ENCODE measurements at regions not wholly inside any gene's neighbourhood (a gene's known extent, or its start where the extent isn't known, plus 50 kb on each side); places are given as distances from the start of the nearest gene placed in this dataset.
"Not testable (repeated sequence)": the region's sequence is repeated elsewhere in the genome, so short reads cannot be mapped to it uniquely, and the experiment has no call there.

DNA sequence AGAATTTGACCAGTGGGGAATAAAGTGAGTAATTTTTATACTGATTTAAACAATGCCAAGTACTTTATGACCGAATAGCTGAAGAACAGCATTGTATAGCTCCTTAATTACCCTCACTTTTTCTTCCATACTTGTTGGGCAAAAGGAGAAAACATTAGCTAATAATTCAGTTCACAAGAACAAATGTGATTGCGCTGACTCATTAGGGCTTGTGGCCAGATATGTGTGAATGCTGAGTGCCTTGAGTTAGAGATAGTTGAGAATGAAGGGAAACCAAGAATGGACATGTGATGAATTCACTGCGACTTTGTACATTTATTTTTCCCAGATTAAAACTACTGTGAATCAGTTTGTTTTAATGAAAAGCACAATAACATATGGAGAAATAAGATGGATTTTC is 669.4 kb downstream of the TFAP2A start:
- intact Hi-C loops (cut with micrococcal nuclease) = no loop called here
- H3K9me3 Mint-ChIP-seq = peaks cover 7% of the 10 kb centered on the region
- no peaks in the 10 kb centered on the region for H3K27me3 Mint-ChIP-seq
- CTCF ChIA-PET = no interaction called here
- H3K36me3 Mint-ChIP-seq = no peaks in the 10 kb centered on the region
- H3K4me1 Mint-ChIP-seq (ENCODE audit: low read depth) = no peaks in the 10 kb centered on the region
- H3K27ac Mint-ChIP-seq = no peak overlapping the region
- POLR2A ChIA-PET = no interaction called here
- DNase-seq = no peak
- no peak overlapping the region for H3K4me3 Mint-ChIP-seq

DNA sequence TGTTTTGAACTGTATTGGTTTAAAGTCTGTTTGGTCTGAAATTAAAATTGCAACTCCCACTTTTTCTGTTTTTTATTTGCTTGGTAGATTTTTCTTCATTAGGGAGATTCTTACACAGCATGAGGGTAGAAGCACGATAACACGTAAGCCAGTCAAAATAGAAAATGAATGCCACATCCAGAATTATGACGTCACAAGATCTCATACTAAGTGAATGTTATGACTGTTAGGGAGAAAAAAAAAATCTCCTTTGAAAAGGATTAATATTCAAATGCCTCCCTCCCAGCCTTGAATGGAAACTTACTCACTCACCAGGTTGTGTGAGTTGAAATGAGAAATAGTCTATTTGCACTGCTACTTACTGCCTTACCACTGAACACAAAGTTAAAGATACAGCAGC is 670.8 kb downstream of the TFAP2A start:
- DNase-seq = no peak
- ChIA-PET POLR2A (no interaction called here), CTCF (no interaction called here)
- Mint-ChIP-seq H3K27me3 (no peaks in the 10 kb centered on the region), H3K9me3 (peaks cover 7% of the 10 kb centered on the region), H3K4me3 (no peak overlapping the region), H3K27ac (no peak overlapping the region), H3K36me3 (no peaks in the 10 kb centered on the region), H3K4me1 (ENCODE audit: low read depth) (no peaks in the 10 kb centered on the region)
- intact Hi-C loops (cut with micrococcal nuclease) = no loop called here

- peaks cover 5% of the 10 kb centered on the region for H3K9me3 Mint-ChIP-seq
- H3K36me3 Mint-ChIP-seq = no peaks in the 10 kb centered on the region
- ChIA-PET POLR2A (no interaction called here), CTCF (no interaction called here)
- intact Hi-C loops (cut with micrococcal nuclease) = no loop called here
- no peak for DNase-seq
- H3K27me3 Mint-ChIP-seq = no peaks in the 10 kb centered on the region
- H3K27ac Mint-ChIP-seq = no peak overlapping the region
- H3K4me3 Mint-ChIP-seq = no peak overlapping the region
- H3K4me1 Mint-ChIP-seq (ENCODE audit: low read depth) = no peaks in the 10 kb centered on the region
Measured at GRCh38 chr6:9732056-9732455, 682.8 kb downstream of the TFAP2A start.

DNA sequence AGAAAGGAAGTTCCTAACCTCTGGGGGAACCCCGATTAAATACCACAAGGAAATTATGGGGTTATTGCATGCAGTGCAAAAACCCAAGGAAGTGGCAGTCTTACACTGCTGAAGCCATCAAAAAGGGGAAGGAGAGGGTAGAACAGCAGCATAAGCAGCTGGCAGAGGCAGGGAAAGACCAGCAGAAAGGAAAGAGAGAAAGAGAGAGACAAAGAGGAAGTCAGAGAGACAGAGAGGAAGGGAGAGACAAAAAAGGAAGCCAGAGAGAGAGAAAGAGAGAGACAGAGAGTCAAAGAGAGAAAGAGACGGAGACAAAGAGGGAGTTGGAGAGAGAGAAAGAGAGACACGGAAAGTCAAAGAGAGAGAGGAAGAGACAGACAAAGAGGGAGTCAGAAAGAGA is 689.1 kb downstream of the TFAP2A start:
- H3K9me3 Mint-ChIP-seq; DNase-seq; H3K36me3 Mint-ChIP-seq; H3K27me3 Mint-ChIP-seq; H3K27ac Mint-ChIP-seq; CTCF ChIA-PET; H3K4me3 Mint-ChIP-seq; POLR2A ChIA-PET; H3K4me1 Mint-ChIP-seq (ENCODE audit: low read depth); intact Hi-C loops (cut with micrococcal nuclease): not testable (repeated sequence)

- no peaks in the 10 kb centered on the region for H3K9me3 Mint-ChIP-seq
- H3K27ac Mint-ChIP-seq = no peak overlapping the region
- H3K27me3 Mint-ChIP-seq = no peaks in the 10 kb centered on the region
- intact Hi-C loops (cut with micrococcal nuclease) = no loop called here
- no peaks in the 10 kb centered on the region for H3K36me3 Mint-ChIP-seq
- ChIA-PET CTCF (no interaction called here), POLR2A (no interaction called here)
- no peak overlapping the region for H3K4me3 Mint-ChIP-seq
- no peaks in the 10 kb centered on the region for H3K4me1 Mint-ChIP-seq (ENCODE audit: low read depth)
- DNase-seq = no peak
Measured at GRCh38 chr6:9717568-9717967, 697.3 kb downstream of the TFAP2A start.

DNA sequence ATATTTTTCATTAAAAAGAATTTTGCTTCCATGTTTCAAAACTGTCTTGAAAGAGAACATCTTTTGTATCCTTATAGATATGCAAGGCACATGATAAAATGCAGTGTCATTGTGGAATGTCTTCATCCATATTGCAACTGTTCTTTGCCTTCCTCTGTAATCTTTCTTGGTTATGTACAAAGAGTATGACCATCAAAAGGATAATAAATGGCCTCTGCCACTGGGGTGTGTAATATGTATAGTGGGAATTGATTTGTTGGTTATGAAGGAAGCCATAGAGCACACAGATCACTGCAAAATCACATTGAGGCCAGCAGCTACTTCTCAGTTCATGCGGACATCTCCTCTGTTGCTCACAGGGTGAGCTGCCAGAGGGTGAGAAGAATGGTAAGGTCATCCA is 703.5 kb downstream of the TFAP2A start:
- no peak overlapping the region for H3K27ac Mint-ChIP-seq
- no peaks in the 10 kb centered on the region for H3K9me3 Mint-ChIP-seq
- no peak overlapping the region for H3K4me3 Mint-ChIP-seq
- no peaks in the 10 kb centered on the region for H3K27me3 Mint-ChIP-seq
- no peak for DNase-seq
- ChIA-PET CTCF (no interaction called here), POLR2A (no interaction called here)
- no peaks in the 10 kb centered on the region for H3K4me1 Mint-ChIP-seq (ENCODE audit: low read depth)
- H3K36me3 Mint-ChIP-seq = no peaks in the 10 kb centered on the region
- intact Hi-C loops (cut with micrococcal nuclease) = no loop called here

GRCh38 chr6:9710574-9710973 is 704.3 kb downstream of the TFAP2A start:
- Mint-ChIP-seq H3K4me3 (no peak overlapping the region), H3K27ac (no peak overlapping the region), H3K9me3 (no peaks in the 10 kb centered on the region), H3K4me1 (ENCODE audit: low read depth) (no peaks in the 10 kb centered on the region), H3K27me3 (no peaks in the 10 kb centered on the region), H3K36me3 (no peaks in the 10 kb centered on the region)
- no peak for DNase-seq
- ChIA-PET POLR2A (no interaction called here), CTCF (no interaction called here)
- intact Hi-C loops (cut with micrococcal nuclease) = no loop called here

- intact Hi-C loops (cut with micrococcal nuclease) = no loop called here
- Mint-ChIP-seq H3K4me3 (no peak overlapping the region), H3K27ac (no peak overlapping the region), H3K27me3 (no peaks in the 10 kb centered on the region), H3K9me3 (no peaks in the 10 kb centered on the region), H3K4me1 (ENCODE audit: low read depth) (no peaks in the 10 kb centered on the region), H3K36me3 (no peaks in the 10 kb centered on the region)
- POLR2A ChIA-PET = no interaction called here
- CTCF ChIA-PET = no interaction called here
- no peak for DNase-seq
Measured at GRCh38 chr6:9708600-9708999, 706.3 kb downstream of the TFAP2A start.

DNA sequence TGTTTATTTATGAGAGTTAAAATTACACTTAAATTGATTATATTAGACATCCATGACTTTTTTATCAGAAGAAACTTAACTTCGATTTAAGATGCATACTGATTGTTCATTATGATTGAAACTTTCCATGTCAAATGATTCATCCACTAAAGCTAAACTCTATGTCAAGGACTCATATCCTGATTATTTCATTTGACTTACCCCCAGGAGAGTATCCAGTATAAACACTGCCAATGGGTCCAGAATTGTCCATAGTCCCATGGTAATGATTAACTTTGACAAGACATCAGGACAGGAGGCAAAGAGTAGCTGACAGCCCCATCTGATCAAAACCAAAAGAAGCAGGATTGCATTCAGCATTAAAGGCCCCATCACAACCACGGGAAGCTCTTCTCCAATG is 709.9 kb downstream of the TFAP2A start:
- Mint-ChIP-seq H3K4me3 (no peak overlapping the region), H3K9me3 (peaks cover 2% of the 10 kb centered on the region), H3K27ac (no peak overlapping the region), H3K27me3 (no peaks in the 10 kb centered on the region), H3K4me1 (ENCODE audit: low read depth) (no peaks in the 10 kb centered on the region), H3K36me3 (no peaks in the 10 kb centered on the region)
- DNase-seq = no peak
- ChIA-PET CTCF (no interaction called here), POLR2A (interaction anchor here (0.5 kb wide), 1 partner anchor 25 kb away, joined by 3 read pairs; no protein-coding TSS in a partner anchor)
- intact Hi-C loops (cut with micrococcal nuclease) = no loop called here

DNA sequence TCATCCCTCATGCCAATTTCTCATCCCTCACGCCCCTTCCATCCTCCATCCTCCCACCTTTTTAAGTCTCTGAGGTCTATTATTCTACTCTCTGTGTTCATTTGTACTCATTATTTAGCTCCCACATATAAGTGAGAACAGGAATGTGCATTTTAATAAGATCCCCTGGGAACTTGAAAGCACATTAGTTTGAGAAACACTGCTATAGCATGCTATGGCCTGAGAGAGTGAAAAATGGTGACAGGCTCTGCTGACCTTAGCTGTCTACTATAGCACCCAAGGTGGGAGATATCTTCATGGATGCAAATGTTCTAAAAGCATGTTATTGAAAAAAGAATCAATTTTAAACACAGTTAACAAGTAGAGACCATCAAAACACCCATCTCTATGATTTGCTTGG is 712.0 kb downstream of the TFAP2A start:
- intact Hi-C loops (cut with micrococcal nuclease) = no loop called here
- no peaks in the 10 kb centered on the region for H3K27me3 Mint-ChIP-seq
- H3K27ac Mint-ChIP-seq = no peak overlapping the region
- H3K36me3 Mint-ChIP-seq = no peaks in the 10 kb centered on the region
- POLR2A ChIA-PET = no interaction called here
- no peaks in the 10 kb centered on the region for H3K4me1 Mint-ChIP-seq (ENCODE audit: low read depth)
- DNase-seq = no peak
- H3K4me3 Mint-ChIP-seq = no peak overlapping the region
- H3K9me3 Mint-ChIP-seq = peaks cover 2% of the 10 kb centered on the region
- CTCF ChIA-PET = no interaction called here

- Mint-ChIP-seq H3K4me3 (no peak overlapping the region), H3K27me3 (no peaks in the 10 kb centered on the region), H3K9me3 (peaks cover 4% of the 10 kb centered on the region), H3K27ac (no peak overlapping the region), H3K36me3 (no peaks in the 10 kb centered on the region), H3K4me1 (ENCODE audit: low read depth) (no peaks in the 10 kb centered on the region)
- DNase-seq = no peak
- CTCF ChIA-PET = no interaction called here
- intact Hi-C loops (cut with micrococcal nuclease) = no loop called here
- POLR2A ChIA-PET = no interaction called here
Measured at GRCh38 chr6:9699888-9700287, 715.0 kb downstream of the TFAP2A start.

- no peaks in the 10 kb centered on the region for H3K27me3 Mint-ChIP-seq
- no peaks in the 10 kb centered on the region for H3K4me1 Mint-ChIP-seq (ENCODE audit: low read depth)
- no peak overlapping the region for H3K4me3 Mint-ChIP-seq
- H3K27ac Mint-ChIP-seq = no peak overlapping the region
- CTCF ChIA-PET = no interaction called here
- POLR2A ChIA-PET = no interaction called here
- H3K9me3 Mint-ChIP-seq = peaks cover 9% of the 10 kb centered on the region
- intact Hi-C loops (cut with micrococcal nuclease) = no loop called here
- no peaks in the 10 kb centered on the region for H3K36me3 Mint-ChIP-seq
- DNase-seq = no peak
Measured at GRCh38 chr6:9697263-9697931, 717.5 kb downstream of the TFAP2A start.

GRCh38 chr6:9690388-9690787 is 724.5 kb downstream of the TFAP2A start:
- ChIA-PET CTCF (no interaction called here), POLR2A (no interaction called here)
- no peak overlapping the region for H3K4me3 Mint-ChIP-seq
- no peaks in the 10 kb centered on the region for H3K4me1 Mint-ChIP-seq (ENCODE audit: low read depth)
- H3K36me3 Mint-ChIP-seq = no peaks in the 10 kb centered on the region
- H3K27ac Mint-ChIP-seq = no peak overlapping the region
- DNase-seq = no peak
- no peaks in the 10 kb centered on the region for H3K27me3 Mint-ChIP-seq
- intact Hi-C loops (cut with micrococcal nuclease) = no loop called here
- H3K9me3 Mint-ChIP-seq = peaks cover 10% of the 10 kb centered on the region

GRCh38 chr6:9680727-9681126 is 734.1 kb downstream of the TFAP2A start:
- H3K27ac Mint-ChIP-seq; H3K4me1 Mint-ChIP-seq (ENCODE audit: low read depth); H3K9me3 Mint-ChIP-seq; H3K4me3 Mint-ChIP-seq; intact Hi-C loops (cut with micrococcal nuclease); CTCF ChIA-PET; POLR2A ChIA-PET; H3K36me3 Mint-ChIP-seq; DNase-seq; H3K27me3 Mint-ChIP-seq: not testable (repeated sequence)

Measured in activated CD4-positive, alpha-beta memory T cell treated with anti-CD3 and anti-CD28 coated beads for 36 hours (primary cell).